ENCODE measurements at regions not wholly inside any gene's neighbourhood (a gene's known extent, or its start where the extent isn't known, plus 50 kb on each side); places are given as distances from the start of the nearest gene placed in this dataset.

DNA sequence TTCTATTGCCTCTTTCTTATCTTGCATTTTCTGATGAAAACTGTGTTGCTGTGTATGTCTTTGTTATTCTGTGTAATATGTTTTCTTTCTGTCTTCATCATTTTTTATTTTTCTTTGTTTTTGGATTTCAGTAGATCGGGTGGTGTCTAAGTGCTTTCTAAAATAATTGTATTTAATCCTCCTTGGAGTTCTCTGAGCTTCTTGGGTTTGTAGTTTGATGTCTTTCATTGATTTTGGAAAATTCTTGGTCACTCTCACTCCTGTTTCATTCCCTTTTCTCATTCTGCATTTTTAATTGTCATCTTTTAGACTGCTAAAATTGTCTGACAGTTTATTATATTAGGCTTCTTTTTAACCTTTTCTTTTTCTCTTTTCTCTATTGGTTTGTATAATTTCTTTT, 560.5 kb downstream of the IRX1 start:
- H3K27ac ChIP-seq (ENCODE audit: insufficient read length, low read depth, low read length), result no peak overlapping the region
- TF ChIP-seq, protein P1, sequence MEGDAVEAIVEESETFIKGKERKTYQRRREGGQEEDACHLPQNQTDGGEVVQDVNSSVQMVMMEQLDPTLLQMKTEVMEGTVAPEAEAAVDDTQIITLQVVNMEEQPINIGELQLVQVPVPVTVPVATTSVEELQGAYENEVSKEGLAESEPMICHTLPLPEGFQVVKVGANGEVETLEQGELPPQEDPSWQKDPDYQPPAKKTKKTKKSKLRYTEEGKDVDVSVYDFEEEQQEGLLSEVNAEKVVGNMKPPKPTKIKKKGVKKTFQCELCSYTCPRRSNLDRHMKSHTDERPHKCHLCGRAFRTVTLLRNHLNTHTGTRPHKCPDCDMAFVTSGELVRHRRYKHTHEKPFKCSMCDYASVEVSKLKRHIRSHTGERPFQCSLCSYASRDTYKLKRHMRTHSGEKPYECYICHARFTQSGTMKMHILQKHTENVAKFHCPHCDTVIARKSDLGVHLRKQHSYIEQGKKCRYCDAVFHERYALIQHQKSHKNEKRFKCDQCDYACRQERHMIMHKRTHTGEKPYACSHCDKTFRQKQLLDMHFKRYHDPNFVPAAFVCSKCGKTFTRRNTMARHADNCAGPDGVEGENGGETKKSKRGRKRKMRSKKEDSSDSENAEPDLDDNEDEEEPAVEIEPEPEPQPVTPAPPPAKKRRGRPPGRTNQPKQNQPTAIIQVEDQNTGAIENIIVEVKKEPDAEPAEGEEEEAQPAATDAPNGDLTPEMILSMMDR (conservative IDR thresholded peaks at IDR 0.05), result no peak
- no peak overlapping the region for H3K4me3 Mint-ChIP-seq
- H4K91ac ChIP-seq (ENCODE audit: insufficient read length, low read depth, low read length), result no peak overlapping the region
- no peaks in the 10 kb centered on the region for H3K27me3 Mint-ChIP-seq (ENCODE audit: low read depth)
- H3K79me1 ChIP-seq (ENCODE audit: insufficient read depth, low read depth, low read length, poor library complexity, severe bottlenecking), result no peaks in the 10 kb centered on the region
- H3K9me3 Mint-ChIP-seq, result peaks cover 8 to 11% of the 10 kb centered on the region in 2 experiments
- no peak overlapping the region for H4K8ac ChIP-seq (replicated peaks; ENCODE audit: insufficient read length, low read depth, low read length)
- H2BK120ac ChIP-seq (ENCODE audit: low read depth, low read length, poor library complexity, severe bottlenecking), result no peak overlapping the region
- no peak overlapping the region for H2BK20ac ChIP-seq (ENCODE audit: low read depth, low read length, poor library complexity, severe bottlenecking)
- no peaks in the 10 kb centered on the region for H3K79me2 ChIP-seq (ENCODE audit: insufficient read depth, low read length)
- no peak overlapping the region for H3K14ac ChIP-seq (ENCODE audit: insufficient read depth, low read length)
- H2AFZ ChIP-seq (ENCODE audit: low read length), result no peak overlapping the region
- no peak overlapping the region for H3K18ac ChIP-seq (ENCODE audit: insufficient read length, low read depth, low read length)
- no peaks in the 10 kb centered on the region for H4K20me1 ChIP-seq (ENCODE audit: control insufficient read depth, insufficient read depth, insufficient read length)
- no peak overlapping the region for H3K4ac ChIP-seq (ENCODE audit: low read depth, low read length)
- no peak overlapping the region for H3K4me2 ChIP-seq (ENCODE audit: insufficient read depth, insufficient read length, low read length)
- DNase-seq, result no peak
- H3K23ac ChIP-seq (ENCODE audit: insufficient read length, low read depth, low read length), result no peak overlapping the region
- H2BK5ac ChIP-seq (ENCODE audit: insufficient read length, low read length), result no peak overlapping the region
- no peaks in the 10 kb centered on the region for H3K4me1 ChIP-seq (ENCODE audit: insufficient read depth, low read length)
- H3K56ac ChIP-seq (ENCODE audit: insufficient read length, low read depth, low read length), result no peak overlapping the region
- H2BK15ac ChIP-seq (ENCODE audit: low read depth, low read length), result no peak overlapping the region
- H3K4me1 Mint-ChIP-seq, result no peaks in the 10 kb centered on the region
- WGBS (ENCODE audit: extremely low coverage, insufficient read length, low lambda C conversion rate), result no CpG with 5 or more reads among the region's 1 CpG
- H3K27me3 ChIP-seq (ENCODE audit: insufficient read depth, low read length), result no peaks in the 10 kb centered on the region
- no peak overlapping the region for H3K9ac ChIP-seq (ENCODE audit: extremely low read depth, insufficient read length, low read length)
- H3K27ac Mint-ChIP-seq, result no peak overlapping the region
- H4K5ac ChIP-seq (ENCODE audit: insufficient read length, low read depth, low read length), result no peak overlapping the region
- H3T11ph ChIP-seq (ENCODE audit: low read length), result no peak overlapping the region
- H3K23me2 ChIP-seq (ENCODE audit: insufficient read length, low read depth, low read length, poor library complexity, severe bottlenecking), result no peaks in the 10 kb centered on the region
- no peak overlapping the region for H2AK5ac ChIP-seq (ENCODE audit: insufficient read length, low read length)
- no peaks in the 10 kb centered on the region for H3K9me3 ChIP-seq (ENCODE audit: control insufficient read depth, low read depth, low read length)
- H3K36me3 Mint-ChIP-seq (ENCODE audit: insufficient read depth in 1 of 3, low read depth in 3 of 3), result peaks cover 0 to 3% (median 0%) of the 10 kb centered on the region in 3 experiments; a peak in 1 of 7 replicates
- no peak overlapping the region for H2BK12ac ChIP-seq (ENCODE audit: insufficient read length, low read depth, low read length)

All from H9 (cell line).